NT2/D1 (cell line): ENCODE measurements at regions not wholly inside any gene's neighbourhood (a gene's known extent, or its start where the extent isn't known, plus 50 kb on each side); places are given as distances from the start of the nearest gene placed in this dataset.

Experiments
- SUZ12 ChIP-seq: IDR thresholded peaks from 2 replicates; pipeline ENCODE4 v1.6.1; 2011; ENCODE audit not compliant: insufficient read length, insufficient read depth; ENCODE audit errors: extremely low read depth
- YY1 ChIP-seq: IDR thresholded peaks from 2 replicates; pipeline ENCODE4 v1.6.1; 2011; ENCODE audit not compliant: insufficient read length, insufficient read depth
- ZNF274 ChIP-seq: IDR thresholded peaks from 2 replicates; pipeline ENCODE4 v1.6.1; 2011; ENCODE audit warnings: mild to moderate bottlenecking, low read depth, low read length

- TF ChIP-seq YY1 (no peak), ZNF274 (no peak), SUZ12 (no peak)
Observed at GRCh38 chr7:94064541-94065191, 60.5 kb upstream of the BET1 start.
